ENCODE measurements at regions not wholly inside any gene's neighbourhood (a gene's known extent, or its start where the extent isn't known, plus 50 kb on each side); places are given as distances from the start of the nearest gene placed in this dataset.

DNA sequence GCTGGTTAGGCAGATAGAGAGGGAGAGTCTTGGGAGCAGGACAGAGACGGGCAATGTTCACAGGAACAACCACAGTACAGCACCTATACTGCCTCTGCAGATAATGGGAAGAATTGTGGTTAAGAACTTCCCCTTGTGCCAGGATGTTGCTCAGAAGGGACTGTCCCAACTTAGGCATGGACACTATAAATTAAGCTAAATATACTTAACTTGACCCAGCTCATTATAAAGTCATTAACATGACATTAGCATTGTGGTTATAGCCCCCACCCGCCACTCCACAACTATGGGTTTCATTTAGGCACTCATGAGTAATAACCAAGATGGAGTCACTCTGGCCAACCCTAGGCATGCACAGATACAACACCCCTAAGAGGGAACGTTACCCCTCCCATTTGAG, 310.9 kb upstream of the NRG3 start:
- Histone ChIP-seq H4K20me1 (ENCODE audit: control insufficient read depth, insufficient read depth, low read depth, low read length) (no peaks in the 10 kb centered on the region), H3K79me2 (ENCODE audit: control insufficient read depth, low read length) (no peaks in the 10 kb centered on the region), H3K4me3 (ENCODE audit: low read length) (no peak overlapping the region), H3K4me2 (ENCODE audit: low read length) (no peak overlapping the region), H3K27ac (ENCODE audit: low read depth, low read length) (no peak overlapping the region), H3K9me3 (ENCODE audit: control insufficient read depth, insufficient read depth, low read length) (no peaks in the 10 kb centered on the region), H3F3A (ENCODE audit: control insufficient read depth, insufficient read depth) (no peaks in the 10 kb centered on the region), H3K9me2 (replicated peaks; ENCODE audit: control insufficient read depth, low read length) (no peaks in the 10 kb centered on the region), H3K36me3 (ENCODE audit: control insufficient read depth, low read length) (no peaks in the 10 kb centered on the region), H3K27me3 (ENCODE audit: control insufficient read depth, low read length) (no peaks in the 10 kb centered on the region), H3K4me1 (ENCODE audit: control insufficient read depth, low read length) (no peaks in the 10 kb centered on the region)
- TF ChIP-seq, protein P1, sequence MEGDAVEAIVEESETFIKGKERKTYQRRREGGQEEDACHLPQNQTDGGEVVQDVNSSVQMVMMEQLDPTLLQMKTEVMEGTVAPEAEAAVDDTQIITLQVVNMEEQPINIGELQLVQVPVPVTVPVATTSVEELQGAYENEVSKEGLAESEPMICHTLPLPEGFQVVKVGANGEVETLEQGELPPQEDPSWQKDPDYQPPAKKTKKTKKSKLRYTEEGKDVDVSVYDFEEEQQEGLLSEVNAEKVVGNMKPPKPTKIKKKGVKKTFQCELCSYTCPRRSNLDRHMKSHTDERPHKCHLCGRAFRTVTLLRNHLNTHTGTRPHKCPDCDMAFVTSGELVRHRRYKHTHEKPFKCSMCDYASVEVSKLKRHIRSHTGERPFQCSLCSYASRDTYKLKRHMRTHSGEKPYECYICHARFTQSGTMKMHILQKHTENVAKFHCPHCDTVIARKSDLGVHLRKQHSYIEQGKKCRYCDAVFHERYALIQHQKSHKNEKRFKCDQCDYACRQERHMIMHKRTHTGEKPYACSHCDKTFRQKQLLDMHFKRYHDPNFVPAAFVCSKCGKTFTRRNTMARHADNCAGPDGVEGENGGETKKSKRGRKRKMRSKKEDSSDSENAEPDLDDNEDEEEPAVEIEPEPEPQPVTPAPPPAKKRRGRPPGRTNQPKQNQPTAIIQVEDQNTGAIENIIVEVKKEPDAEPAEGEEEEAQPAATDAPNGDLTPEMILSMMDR (IDR thresholded peaks at IDR 0.05; ENCODE audit: low read depth, low read length, poor library complexity, severe bottlenecking) = no peak
- no peak for TF ChIP-seq EZH2phosphoT487 (IDR thresholded peaks at IDR 0.05; ENCODE audit: borderline replicate concordance, low read length)

DNA sequence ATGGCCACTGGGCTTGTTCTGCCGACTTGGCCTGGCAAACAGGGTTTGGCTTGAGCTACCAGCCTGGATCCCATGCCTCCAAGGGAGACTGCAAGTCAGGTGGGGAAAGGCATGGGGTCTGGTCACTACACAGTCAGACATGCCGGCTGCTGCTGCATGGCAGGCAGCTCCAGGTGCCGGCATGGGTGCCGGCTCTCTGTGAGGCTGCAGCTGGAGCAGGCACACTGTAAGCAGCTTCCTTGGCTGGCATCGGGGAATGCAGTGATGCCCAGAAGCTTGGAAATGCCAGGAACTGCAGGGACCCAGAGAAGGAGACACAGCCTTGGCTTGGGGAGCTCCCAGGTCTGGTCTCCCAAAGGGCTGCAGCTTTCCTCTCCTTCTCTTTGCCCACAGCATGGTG, 305.5 kb upstream of the NRG3 start:
- H3K36me3 ChIP-seq (ENCODE audit: control insufficient read depth, low read length) = no peaks in the 10 kb centered on the region
- TF ChIP-seq EZH2phosphoT487 (IDR thresholded peaks at IDR 0.05; ENCODE audit: borderline replicate concordance, low read length) = no peak
- TF ChIP-seq, protein P1 (IDR thresholded peaks at IDR 0.05; ENCODE audit: low read depth, low read length, poor library complexity, severe bottlenecking) = no peak
- no peaks in the 10 kb centered on the region for H3K9me2 ChIP-seq (replicated peaks; ENCODE audit: control insufficient read depth, low read length)
- no peaks in the 10 kb centered on the region for H3K9me3 ChIP-seq (ENCODE audit: control insufficient read depth, insufficient read depth, low read length)
- no peaks in the 10 kb centered on the region for H3K4me1 ChIP-seq (ENCODE audit: control insufficient read depth, low read length)
- H4K20me1 ChIP-seq (ENCODE audit: control insufficient read depth, insufficient read depth, low read depth, low read length) = no peaks in the 10 kb centered on the region
- H3K79me2 ChIP-seq (ENCODE audit: control insufficient read depth, low read length) = no peaks in the 10 kb centered on the region
- no peak overlapping the region for H3K4me3 ChIP-seq (ENCODE audit: low read length)
- H3F3A ChIP-seq (ENCODE audit: control insufficient read depth, insufficient read depth) = no peaks in the 10 kb centered on the region
- no peak overlapping the region for H3K27ac ChIP-seq (ENCODE audit: low read depth, low read length)
- no peaks in the 10 kb centered on the region for H3K27me3 ChIP-seq (ENCODE audit: control insufficient read depth, low read length)
- no peak overlapping the region for H3K4me2 ChIP-seq (ENCODE audit: low read length)

DNA sequence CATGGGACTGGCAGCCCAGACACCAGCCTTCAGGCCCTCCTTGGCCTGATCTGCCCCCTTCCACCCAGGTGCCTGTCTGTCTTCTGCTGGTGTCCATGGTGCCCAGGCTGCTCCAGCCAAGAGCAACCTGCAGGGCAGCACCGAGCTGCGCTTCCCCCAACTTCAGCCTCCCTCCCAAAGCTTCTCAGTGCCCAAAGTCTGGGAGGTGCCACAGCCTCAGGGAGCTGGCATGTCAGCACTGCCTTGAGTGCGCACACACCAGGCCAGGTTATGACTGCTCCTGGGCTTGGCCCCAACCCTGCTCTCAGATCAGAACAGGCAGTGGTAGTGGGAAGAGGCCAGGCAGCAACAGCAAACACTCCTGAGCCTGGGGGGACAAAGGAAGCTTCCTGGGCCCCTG, 304.6 kb upstream of the NRG3 start:
- Histone ChIP-seq H3K4me3 (ENCODE audit: low read length) (no peak overlapping the region), H3K4me1 (ENCODE audit: control insufficient read depth, low read length) (no peaks in the 10 kb centered on the region), H3F3A (ENCODE audit: control insufficient read depth, insufficient read depth) (no peaks in the 10 kb centered on the region), H3K27me3 (ENCODE audit: control insufficient read depth, low read length) (no peaks in the 10 kb centered on the region), H4K20me1 (ENCODE audit: control insufficient read depth, insufficient read depth, low read depth, low read length) (no peaks in the 10 kb centered on the region), H3K27ac (ENCODE audit: low read depth, low read length) (no peak overlapping the region), H3K9me2 (replicated peaks; ENCODE audit: control insufficient read depth, low read length) (no peaks in the 10 kb centered on the region), H3K9me3 (ENCODE audit: control insufficient read depth, insufficient read depth, low read length) (no peaks in the 10 kb centered on the region), H3K4me2 (ENCODE audit: low read length) (no peak overlapping the region), H3K36me3 (ENCODE audit: control insufficient read depth, low read length) (no peaks in the 10 kb centered on the region), H3K79me2 (ENCODE audit: control insufficient read depth, low read length) (no peaks in the 10 kb centered on the region)
- TF ChIP-seq, protein P1 (IDR thresholded peaks at IDR 0.05; ENCODE audit: low read depth, low read length, poor library complexity, severe bottlenecking) = no peak
- no peak for TF ChIP-seq EZH2phosphoT487 (IDR thresholded peaks at IDR 0.05; ENCODE audit: borderline replicate concordance, low read length)

All from DOHH2 (cell line).